HG03045 (cell line): ENCODE measurements at regions not wholly inside any gene's neighbourhood (a gene's known extent, or its start where the extent isn't known, plus 50 kb on each side); places are given as distances from the start of the nearest gene placed in this dataset.
"Not testable (repeated sequence)": the region's sequence is repeated elsewhere in the genome, so short reads cannot be mapped to it uniquely, and the experiment has no call there.

ENCODE experiments used
- ATAC-seq: cut with Tn5 transposase; IDR thresholded peaks from one replicate; pipeline ENCODE4 v1.9.1; 2021; ENCODE audit warnings: mild to moderate bottlenecking, moderate library complexity; ENCODE audit not compliant: unreplicated experiment

- ATAC-seq, result no peak
Measured at GRCh38 chr3:110646055-110646454, 425.6 kb upstream of the NECTIN3 start.

- no peak for ATAC-seq
Measured at GRCh38 chr3:110646496-110646895, 425.1 kb upstream of the NECTIN3 start.

GRCh38 chr3:110647586-110647985 is 424.0 kb upstream of the NECTIN3 start:
- no peak for ATAC-seq

GRCh38 chr3:110650741-110651140 is 420.9 kb upstream of the NECTIN3 start:
- no peak for ATAC-seq

- no peak for ATAC-seq
Measured at GRCh38 chr3:110654843-110655502, 416.6 kb upstream of the NECTIN3 start.

- no peak for ATAC-seq
Measured at GRCh38 chr3:110656394-110657025, 415.1 kb upstream of the NECTIN3 start.

GRCh38 chr3:110664148-110664547 is 407.5 kb upstream of the NECTIN3 start:
- no peak for ATAC-seq

GRCh38 chr3:110666495-110666894 is 405.1 kb upstream of the NECTIN3 start:
- ATAC-seq, result no peak

- no peak for ATAC-seq
Measured at GRCh38 chr3:110667216-110667615, 404.4 kb upstream of the NECTIN3 start.

GRCh38 chr3:110670407-110670806 is 401.2 kb upstream of the NECTIN3 start:
- ATAC-seq, result no peak

- ATAC-seq, result no peak
Measured at GRCh38 chr3:110677506-110677905, 394.1 kb upstream of the NECTIN3 start.

- ATAC-seq, result no peak
Measured at GRCh38 chr3:110679285-110679684, 392.3 kb upstream of the NECTIN3 start.

- no peak for ATAC-seq
Measured at GRCh38 chr3:110680450-110680849, 391.2 kb upstream of the NECTIN3 start.

- ATAC-seq, result no peak
Measured at GRCh38 chr3:110684466-110684865, 387.1 kb upstream of the NECTIN3 start.

- no peak for ATAC-seq
Measured at GRCh38 chr3:110685630-110686029, 386.0 kb upstream of the NECTIN3 start.

- ATAC-seq, result no peak
Measured at GRCh38 chr3:110686701-110687100, 384.9 kb upstream of the NECTIN3 start.

- no peak for ATAC-seq
Measured at GRCh38 chr3:110687138-110687537, 384.5 kb upstream of the NECTIN3 start.

- no peak for ATAC-seq
Measured at GRCh38 chr3:110697961-110698360, 373.7 kb upstream of the NECTIN3 start.

- ATAC-seq, result not testable (repeated sequence)
Measured at GRCh38 chr3:110704332-110704731, 367.3 kb upstream of the NECTIN3 start.

GRCh38 chr3:110708156-110708555 is 363.5 kb upstream of the NECTIN3 start:
- ATAC-seq, result no peak

GRCh38 chr3:110710156-110710555 is 361.5 kb upstream of the NECTIN3 start:
- no peak for ATAC-seq

GRCh38 chr3:110710603-110711002 is 361.0 kb upstream of the NECTIN3 start:
- ATAC-seq, result no peak
